Activated naive CD8-positive, alpha-beta T cell treated with anti-CD3 and anti-CD28 coated beads, Interleukin-2, amount 10 ng/mL, durations not matched to agents 7 days and 5 days (primary cell): ENCODE measurements at regions not wholly inside any gene's neighbourhood (a gene's known extent, or its start where the extent isn't known, plus 50 kb on each side); places are given as distances from the start of the nearest gene placed in this dataset.
"Not testable (repeated sequence)": the region's sequence is repeated elsewhere in the genome, so short reads cannot be mapped to it uniquely, and the experiment has no call there.

Experiments used
- ATAC-seq: fragments of 150-1000 bp; cut with Tn5 transposase; one replicate; pipeline ENCODE4 v1.10.0; 2021; ENCODE audit warnings: low read depth, moderate library complexity
- POLR2A ChIA-PET: fragments of 350-600 bp; sonication (Branson Sonifier 250); formaldehyde crosslinking; loops from one replicate; lab custom pipeline; 2021; ENCODE audit warnings: antibody characterized with exemption; lab: Charles Lee
- DNase-seq: peaks from one replicate; pipeline ENCODE4 v3.0.0; 2021
- H3K27ac Mint-ChIP-seq: one replicate; pipeline ENCODE4 v1.8.0; 2022; ENCODE audit warnings: mild to moderate bottlenecking, mixed read lengths
- H3K27me3 Mint-ChIP-seq: one replicate; pipeline ENCODE4 v1.8.0; 2022; ENCODE audit warnings: mild to moderate bottlenecking, moderate library complexity, mixed read lengths
- H3K36me3 Mint-ChIP-seq: one replicate; pipeline ENCODE4 v1.8.0; 2021; ENCODE audit warnings: mild to moderate bottlenecking, mixed read lengths
- H3K4me1 Mint-ChIP-seq: one replicate; pipeline ENCODE4 v1.8.0; 2021; ENCODE audit warnings: mixed read lengths
- H3K4me3 Mint-ChIP-seq: one replicate; pipeline ENCODE4 v1.8.0; 2022; ENCODE audit warnings: mild to moderate bottlenecking, moderate library complexity, mixed read lengths
- H3K9me3 Mint-ChIP-seq: one replicate; pipeline ENCODE4 v1.8.0; 2021; ENCODE audit warnings: mixed read lengths

DNA sequence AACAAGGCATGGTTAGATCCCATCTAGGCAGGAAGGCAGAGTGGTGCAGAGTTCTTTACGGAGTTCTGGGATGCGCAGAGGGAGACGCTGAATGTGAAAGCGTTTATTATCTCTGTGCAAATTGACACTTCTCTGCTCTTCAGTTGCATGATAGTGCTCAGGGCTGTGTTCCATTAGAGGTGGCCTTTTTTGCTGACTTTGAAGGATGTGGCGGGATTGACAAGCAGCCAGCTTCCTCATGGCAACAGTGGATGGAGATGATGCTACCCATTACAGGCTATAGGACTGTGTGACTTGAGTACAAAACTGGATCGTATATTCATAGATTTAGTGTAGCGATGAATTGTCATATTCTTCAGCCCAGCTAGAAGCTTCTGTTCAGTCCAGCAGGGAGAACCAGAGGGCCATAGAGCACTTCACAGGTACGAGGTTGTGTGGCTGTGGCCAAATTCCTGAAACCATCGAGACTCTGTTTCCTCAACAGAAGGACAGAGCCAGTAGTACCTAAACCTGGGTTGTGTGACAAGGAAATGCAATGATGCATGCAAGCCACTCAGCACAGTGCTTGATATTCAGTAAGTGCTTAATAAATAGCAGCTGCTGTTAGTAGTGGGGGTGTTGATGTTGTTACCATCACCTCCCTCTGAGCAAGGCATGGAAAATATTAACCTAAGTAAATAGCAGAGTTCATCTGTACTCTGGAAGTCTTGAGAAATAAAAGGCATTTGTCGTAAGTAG is 430.0 kb upstream of the KAZN start:
- Mint-ChIP-seq H3K4me1 (no peaks in the 10 kb centered on the region), H3K4me3 (no peak overlapping the region), H3K9me3 (no peaks in the 10 kb centered on the region), H3K27me3 (no peaks in the 10 kb centered on the region), H3K36me3 (no peaks in the 10 kb centered on the region), H3K27ac (no peak overlapping the region)
- DNase-seq, result no peak
- ATAC-seq, result no peak
- POLR2A ChIA-PET, result no interaction called here

- Mint-ChIP-seq H3K4me1 (no peaks in the 10 kb centered on the region), H3K27me3 (peaks cover 5% of the 10 kb centered on the region), H3K4me3 (no peak overlapping the region), H3K36me3 (no peaks in the 10 kb centered on the region), H3K9me3 (no peaks in the 10 kb centered on the region), H3K27ac (no peak overlapping the region)
- POLR2A ChIA-PET, result no interaction called here
- ATAC-seq (no peak), DNase-seq (no peak)
These were observed 424.9 kb upstream of the KAZN start for GRCh38 chr1:14173598-14173997.

DNA sequence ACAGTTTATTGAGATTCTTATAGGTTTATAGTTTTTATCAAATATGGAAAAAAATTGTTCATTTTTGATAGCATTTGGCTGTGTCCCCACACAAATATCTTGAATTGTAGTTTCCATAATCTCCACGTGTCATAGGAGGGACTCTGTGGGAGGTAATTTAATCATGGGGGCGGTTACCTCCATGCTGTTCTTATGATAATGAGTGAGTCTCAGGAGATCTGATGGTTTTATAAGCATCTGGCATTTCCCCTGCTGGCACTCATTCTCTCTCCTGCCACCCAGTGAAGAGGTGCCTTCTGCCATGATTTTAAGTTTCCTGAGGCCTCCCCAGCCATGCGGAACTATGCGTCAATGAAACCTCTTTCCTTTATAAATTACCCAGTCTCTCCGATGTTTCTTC is 420.6 kb upstream of the KAZN start:
- H3K4me3 Mint-ChIP-seq, POLR2A ChIA-PET, ATAC-seq, H3K27ac Mint-ChIP-seq, H3K9me3 Mint-ChIP-seq, H3K36me3 Mint-ChIP-seq, H3K4me1 Mint-ChIP-seq, DNase-seq: not testable (repeated sequence)
- peaks cover 29% of the 10 kb centered on the region for H3K27me3 Mint-ChIP-seq

DNA sequence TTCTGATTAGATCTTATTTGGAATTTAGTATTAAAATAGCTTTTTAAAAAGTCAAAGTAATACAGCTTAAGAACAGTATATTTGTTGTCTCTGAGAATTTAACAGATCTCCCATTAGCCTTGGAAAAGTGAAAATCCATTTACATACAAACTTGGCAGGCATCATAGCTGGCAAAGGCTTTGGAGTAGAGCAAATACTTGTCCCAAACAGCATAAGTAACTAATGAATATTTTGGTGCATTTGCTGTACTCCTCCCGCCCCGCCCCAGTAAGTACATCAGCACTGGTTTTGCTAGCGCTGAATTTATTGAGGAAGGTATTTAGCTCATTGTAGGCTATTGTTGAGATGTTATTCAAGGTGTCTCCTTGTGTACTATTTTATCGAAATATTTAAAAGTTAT is 417.7 kb upstream of the KAZN start:
- ATAC-seq (no peak), DNase-seq (no peak)
- no peak overlapping the region for H3K4me3 Mint-ChIP-seq
- peaks cover 4% of the 10 kb centered on the region for H3K9me3 Mint-ChIP-seq
- POLR2A ChIA-PET, result no interaction called here
- peaks cover 8% of the 10 kb centered on the region for H3K4me1 Mint-ChIP-seq
- peaks cover 27% of the 10 kb centered on the region for H3K27me3 Mint-ChIP-seq
- H3K36me3 Mint-ChIP-seq, result peaks cover 2% of the 10 kb centered on the region
- H3K27ac Mint-ChIP-seq, result no peak overlapping the region

DNA sequence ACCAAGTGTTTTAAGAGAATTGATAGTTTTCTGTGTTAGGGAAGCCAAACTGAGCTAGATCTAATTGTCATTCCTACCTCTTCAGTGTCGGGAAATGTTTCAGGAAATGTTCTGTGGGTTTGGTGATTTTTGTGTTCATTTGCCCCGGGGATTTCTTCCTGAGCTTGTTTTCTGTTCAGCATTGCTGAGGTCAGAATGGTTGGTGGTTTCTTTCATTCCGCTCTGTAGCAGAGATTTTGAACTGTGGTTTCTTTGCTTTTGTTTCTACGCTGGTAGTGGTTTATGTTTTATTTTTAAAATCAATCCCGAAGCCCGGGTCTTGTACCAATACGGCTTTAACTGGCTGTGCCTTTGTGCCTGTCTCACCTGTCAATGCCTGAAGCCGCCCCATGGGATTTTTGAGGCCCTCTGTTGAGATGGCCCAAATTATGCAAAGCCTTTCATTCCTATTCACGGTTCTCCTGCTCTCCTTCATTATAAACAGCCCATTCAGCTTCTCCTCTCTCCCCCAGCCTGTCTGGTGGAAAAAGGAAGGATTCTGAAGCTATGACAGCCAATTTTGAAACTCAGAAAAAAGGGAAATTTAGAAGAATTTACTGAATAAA is 417.2 kb upstream of the KAZN start:
- H3K36me3 Mint-ChIP-seq, result peaks cover 2% of the 10 kb centered on the region
- H3K27ac Mint-ChIP-seq, result no peak overlapping the region
- DNase-seq (no peak), ATAC-seq (no peak)
- peaks cover 4% of the 10 kb centered on the region for H3K9me3 Mint-ChIP-seq
- POLR2A ChIA-PET, result no interaction called here
- peaks cover 28% of the 10 kb centered on the region for H3K27me3 Mint-ChIP-seq
- peaks cover 8% of the 10 kb centered on the region for H3K4me1 Mint-ChIP-seq
- no peak overlapping the region for H3K4me3 Mint-ChIP-seq

GRCh38 chr1:14182856-14183255 is 415.6 kb upstream of the KAZN start:
- Mint-ChIP-seq H3K9me3 (peaks cover 4% of the 10 kb centered on the region), H3K4me3 (no peak overlapping the region), H3K27ac (no peak overlapping the region), H3K36me3 (peaks cover 2% of the 10 kb centered on the region), H3K27me3 (peaks cover 28% of the 10 kb centered on the region), H3K4me1 (peaks cover 8% of the 10 kb centered on the region)
- POLR2A ChIA-PET, result no interaction called here
- ATAC-seq (no peak), DNase-seq (no peak)

DNA sequence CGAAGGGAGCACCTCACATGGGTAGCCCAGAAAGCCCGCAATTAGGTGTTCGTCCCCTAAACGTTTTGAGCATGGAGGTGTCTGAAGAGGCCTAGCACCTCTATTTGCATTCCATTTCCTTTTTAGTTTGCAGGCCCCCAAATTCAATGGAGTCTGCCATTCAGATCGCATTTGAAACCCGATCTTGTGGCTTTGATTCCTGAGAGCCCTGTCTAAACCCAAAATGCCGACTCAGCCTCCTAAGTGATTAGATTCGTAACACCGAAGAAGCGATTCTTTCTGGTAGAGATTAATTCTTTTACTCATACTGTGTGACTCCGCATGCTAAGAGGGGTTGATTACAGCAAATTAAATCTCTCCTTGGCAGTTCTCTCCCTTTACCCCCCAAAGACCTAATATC is 415.2 kb upstream of the KAZN start:
- DNase-seq, result no peak
- no peak for ATAC-seq
- Mint-ChIP-seq H3K36me3 (peaks cover 2% of the 10 kb centered on the region), H3K4me3 (no peak overlapping the region), H3K27ac (no peak overlapping the region), H3K9me3 (peaks cover 4% of the 10 kb centered on the region), H3K4me1 (peaks cover 8% of the 10 kb centered on the region), H3K27me3 (peaks cover 25% of the 10 kb centered on the region)
- POLR2A ChIA-PET, result no interaction called here

DNA sequence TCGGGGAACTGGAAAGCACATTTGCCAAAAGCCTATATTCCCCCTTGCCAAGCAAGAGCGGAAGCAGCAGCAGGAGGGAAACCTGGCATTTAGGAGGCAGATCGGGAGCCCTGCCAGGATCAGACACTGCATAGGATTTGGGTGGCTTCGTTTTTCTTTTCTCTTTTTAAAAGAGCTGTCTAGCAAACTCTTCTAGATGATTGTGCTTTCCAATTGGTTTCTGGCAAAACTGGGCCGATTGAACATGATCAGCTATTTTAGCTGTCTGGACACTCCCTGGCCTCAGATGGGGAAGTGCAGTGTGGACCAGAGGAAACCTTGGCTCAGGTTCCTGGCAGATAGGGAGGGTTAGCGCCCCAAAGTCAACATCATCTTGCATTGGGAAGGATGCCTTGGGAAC is 414.0 kb upstream of the KAZN start:
- DNase-seq (no peak), ATAC-seq (no peak)
- Mint-ChIP-seq H3K9me3 (peaks cover 4% of the 10 kb centered on the region), H3K27me3 (peaks cover 19% of the 10 kb centered on the region), H3K27ac (no peak overlapping the region), H3K4me1 (peaks cover 8% of the 10 kb centered on the region), H3K36me3 (peaks cover 2% of the 10 kb centered on the region), H3K4me3 (no peak overlapping the region)
- POLR2A ChIA-PET, result no interaction called here

DNA sequence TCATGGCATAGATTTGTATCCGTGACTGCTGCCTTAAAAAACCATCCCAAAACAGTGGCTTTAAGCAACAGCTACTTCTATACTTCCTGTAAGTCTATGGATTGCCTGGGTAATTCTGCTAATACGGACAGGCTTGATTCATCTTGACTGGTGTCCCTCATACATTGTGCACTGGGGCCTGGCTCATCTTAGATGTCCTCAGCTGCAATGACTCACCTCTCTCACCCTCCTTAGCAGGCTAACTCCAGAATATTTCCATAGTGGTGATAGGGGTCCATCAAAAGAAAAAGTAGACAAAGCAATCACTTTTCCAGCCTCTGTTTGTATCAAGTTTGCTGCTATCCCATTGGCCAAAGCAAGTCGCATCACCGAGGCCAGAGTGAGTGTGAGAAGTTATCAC is 409.1 kb upstream of the KAZN start:
- Mint-ChIP-seq H3K27me3 (peaks cover 2% of the 10 kb centered on the region), H3K4me3 (no peak overlapping the region), H3K27ac (no peak overlapping the region), H3K36me3 (no peaks in the 10 kb centered on the region), H3K9me3 (peaks cover under 1% of the 10 kb centered on the region), H3K4me1 (no peaks in the 10 kb centered on the region)
- no peak for ATAC-seq
- POLR2A ChIA-PET, result no interaction called here
- DNase-seq, result no peak

GRCh38 chr1:14190508-14190907 is 408.0 kb upstream of the KAZN start:
- H3K27ac Mint-ChIP-seq, result no peak overlapping the region
- no peaks in the 10 kb centered on the region for H3K36me3 Mint-ChIP-seq
- DNase-seq, result no peak
- ATAC-seq, result no peak
- no peaks in the 10 kb centered on the region for H3K9me3 Mint-ChIP-seq
- H3K4me3 Mint-ChIP-seq, result no peak overlapping the region
- POLR2A ChIA-PET, result interaction anchor here (0.6 kb wide), 1 partner anchor 49 kb away, joined by 5 read pairs; no protein-coding TSS in a partner anchor
- peaks cover 2% of the 10 kb centered on the region for H3K27me3 Mint-ChIP-seq
- no peaks in the 10 kb centered on the region for H3K4me1 Mint-ChIP-seq

DNA sequence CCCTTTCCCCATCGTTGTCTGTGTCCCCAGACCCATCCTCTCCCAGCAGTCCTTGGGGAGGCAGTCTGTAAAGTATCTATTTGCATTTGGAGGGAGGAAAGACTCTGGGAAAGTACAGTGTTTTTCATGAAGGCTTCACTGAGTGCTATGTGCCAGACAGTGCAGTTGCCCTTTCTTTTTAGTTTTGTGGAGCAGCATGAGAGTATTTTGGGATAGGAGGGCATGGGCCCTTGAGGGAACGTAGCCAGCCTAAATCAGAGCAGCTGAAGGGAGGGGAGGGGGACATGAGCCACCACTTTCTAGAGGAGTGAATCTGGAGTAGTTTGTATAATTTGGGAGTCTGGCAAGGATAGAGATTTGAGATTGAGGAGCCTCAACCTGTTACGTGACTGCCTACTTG is 404.0 kb upstream of the KAZN start:
- POLR2A ChIA-PET, result no interaction called here
- Mint-ChIP-seq H3K4me1 (no peaks in the 10 kb centered on the region), H3K27me3 (no peaks in the 10 kb centered on the region), H3K36me3 (no peaks in the 10 kb centered on the region), H3K9me3 (no peaks in the 10 kb centered on the region), H3K4me3 (no peak overlapping the region), H3K27ac (no peak overlapping the region)
- no peak for DNase-seq
- no peak for ATAC-seq

DNA sequence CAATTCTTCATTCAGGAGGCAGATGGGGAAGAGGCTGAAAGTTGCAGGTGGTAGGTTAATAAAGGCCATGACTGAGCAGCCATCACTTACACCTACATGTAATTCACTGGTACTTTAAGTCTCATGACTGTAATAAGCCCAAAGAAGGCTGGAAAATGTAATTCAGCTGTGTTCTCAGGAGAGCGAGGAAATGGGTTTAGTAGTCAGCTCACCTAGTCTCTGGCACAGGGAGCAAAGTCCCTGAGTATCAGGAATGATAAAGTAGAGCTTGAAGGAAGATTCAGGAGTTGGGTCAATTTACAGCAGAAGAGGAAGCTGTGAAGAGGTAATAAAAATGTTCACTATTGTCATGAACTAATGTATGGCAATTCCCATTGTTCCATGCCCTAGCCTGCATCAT is 393.4 kb upstream of the KAZN start:
- no peaks in the 10 kb centered on the region for H3K36me3 Mint-ChIP-seq
- no peak overlapping the region for H3K27ac Mint-ChIP-seq
- ATAC-seq, result no peak
- POLR2A ChIA-PET, result no interaction called here
- no peak overlapping the region for H3K4me3 Mint-ChIP-seq
- no peak for DNase-seq
- H3K4me1 Mint-ChIP-seq, result no peaks in the 10 kb centered on the region
- peaks cover 3% of the 10 kb centered on the region for H3K27me3 Mint-ChIP-seq
- H3K9me3 Mint-ChIP-seq, result no peaks in the 10 kb centered on the region

GRCh38 chr1:14215151-14215550 is 383.3 kb upstream of the KAZN start:
- H3K27me3 Mint-ChIP-seq, result peaks cover 2% of the 10 kb centered on the region
- peaks cover 14% of the 10 kb centered on the region for H3K9me3 Mint-ChIP-seq
- no peak overlapping the region for H3K4me3 Mint-ChIP-seq
- H3K27ac Mint-ChIP-seq, result no peak overlapping the region
- POLR2A ChIA-PET, result no interaction called here
- H3K36me3 Mint-ChIP-seq, result no peaks in the 10 kb centered on the region
- H3K4me1 Mint-ChIP-seq, result no peaks in the 10 kb centered on the region
- DNase-seq, result no peak
- no peak for ATAC-seq

GRCh38 chr1:14217384-14217783 is 381.1 kb upstream of the KAZN start:
- H3K9me3 Mint-ChIP-seq, result peaks cover 14% of the 10 kb centered on the region
- POLR2A ChIA-PET, result no interaction called here
- no peak for ATAC-seq
- no peaks in the 10 kb centered on the region for H3K4me1 Mint-ChIP-seq
- no peaks in the 10 kb centered on the region for H3K36me3 Mint-ChIP-seq
- no peak overlapping the region for H3K4me3 Mint-ChIP-seq
- H3K27ac Mint-ChIP-seq, result no peak overlapping the region
- peaks cover 2% of the 10 kb centered on the region for H3K27me3 Mint-ChIP-seq
- no peak for DNase-seq
